ENCODE measurements at regions not wholly inside any gene's neighbourhood (a gene's known extent, or its start where the extent isn't known, plus 50 kb on each side); places are given as distances from the start of the nearest gene placed in this dataset.

- TF ChIP-seq ZNF532 (CRISPR knock-in tag; IDR thresholded peaks at IDR 0.05; ENCODE audit: borderline replicate concordance) = no peak
- no peak for TF ChIP-seq CTCF (IDR thresholded peaks at IDR 0.05)
- TF ChIP-seq ELF4 (CRISPR knock-in tag; IDR thresholded peaks at IDR 0.05; ENCODE audit: low read depth) = no peak
Observed at GRCh38 chr3:139870000-139870675, 64.8 kb upstream of the CLSTN2 start.

Measured in WTC11 (cell line).